Karpas-422 (cell line): ENCODE measurements at regions not wholly inside any gene's neighbourhood (a gene's known extent, or its start where the extent isn't known, plus 50 kb on each side); places are given as distances from the start of the nearest gene placed in this dataset.
"Not testable (repeated sequence)": the region's sequence is repeated elsewhere in the genome, so short reads cannot be mapped to it uniquely, and the experiment has no call there.

Experiments
- DNase-seq: peaks from one replicate; pipeline ENCODE4 v3.0.0-alpha.2; 2015
- H2AFZ ChIP-seq: fragments of 200-600 bp; sonication (generic); 2 replicates; pipeline ENCODE4 v1.6.1; 2014; ENCODE audit warnings: antibody characterized with exemption, low read length, mixed read lengths
- H3K27ac ChIP-seq: fragments of 200-600 bp; sonication (generic); 2 replicates; pipeline ENCODE4 v1.5.1; 2014; ENCODE audit warnings: mild to moderate bottlenecking, low read length, moderate library complexity
- H3K27me3 ChIP-seq: fragments of 200-600 bp; sonication (generic); 2 replicates; pipeline ENCODE4 v1.6.1; 2014; ENCODE audit warnings: low read length, mixed read lengths
- H3K36me3 ChIP-seq: fragments of 200-600 bp; sonication (generic); 2 replicates; pipeline ENCODE4 v1.6.1; 2014; ENCODE audit warnings: low read length, mixed read lengths; ENCODE audit not compliant: insufficient read depth
- H3K4me1 ChIP-seq: fragments of 200-600 bp; sonication (generic); 2 replicates; pipeline ENCODE4 v1.6.1; 2014; ENCODE audit warnings: mild to moderate bottlenecking, low read length, mixed read lengths
- H3K4me2 ChIP-seq: fragments of 200-600 bp; sonication (generic); 2 replicates; pipeline ENCODE4 v1.6.1; 2014; ENCODE audit warnings: low read length, low read depth, mild to moderate bottlenecking; ENCODE audit not compliant: poor library complexity, severe bottlenecking
- H3K4me3 ChIP-seq: fragments of 200-600 bp; sonication (generic); 2 replicates; pipeline ENCODE4 v1.5.1; 2014; ENCODE audit warnings: mild to moderate bottlenecking, antibody characterized with exemption, low read length, mixed read lengths
- H3K79me2 ChIP-seq: fragments of 200-600 bp; sonication (generic); 2 replicates; pipeline ENCODE4 v1.6.1; 2014; ENCODE audit warnings: mild to moderate bottlenecking, low read length, mixed read lengths
- H3K9ac ChIP-seq: fragments of 200-600 bp; sonication (generic); 2 replicates; pipeline ENCODE4 v1.6.0; 2014; ENCODE audit warnings: low read length
- H3K9me2 ChIP-seq: fragments of 200-600 bp; sonication (generic), shearing (Covaris generic); replicated peaks from 2 replicates; pipeline ENCODE4 v1.6.0; 2014; ENCODE audit warnings: mild to moderate bottlenecking, low read length, moderate library complexity; ENCODE audit not compliant: insufficient read depth
- H3K9me3 ChIP-seq: fragments of 300-700, 200-600 bp; sonication (generic); 2 replicates; pipeline ENCODE4 v1.6.1; 2014; ENCODE audit warnings: low read length, mixed read lengths
- H4K20me1 ChIP-seq: fragments of 200-600 bp; sonication (generic); 2 replicates; pipeline ENCODE4 v1.6.1; 2014; ENCODE audit warnings: mild to moderate bottlenecking, antibody characterized with exemption, low read length, low read depth; ENCODE audit not compliant: insufficient read depth

- Histone ChIP-seq H3K9me2 (no peaks in the 10 kb centered on the region), H3K27me3 (no peaks in the 10 kb centered on the region), H3K9me3 (no peaks in the 10 kb centered on the region), H3K4me2 (no peak overlapping the region), H4K20me1 (no peaks in the 10 kb centered on the region), H2AFZ (no peak overlapping the region), H3K4me1 (no peaks in the 10 kb centered on the region), H3K36me3 (no peaks in the 10 kb centered on the region), H3K79me2 (no peaks in the 10 kb centered on the region), H3K27ac (no peak overlapping the region), H3K4me3 (no peak overlapping the region), H3K9ac (no peak overlapping the region)
- DNase-seq = no peak
These were observed 226.5 kb downstream of the FBXO8 start for GRCh38 chr4:174056959-174057358.

GRCh38 chr4:174055344-174055743 is 228.1 kb downstream of the FBXO8 start:
- H3K36me3 ChIP-seq = no peaks in the 10 kb centered on the region
- H2AFZ ChIP-seq = no peak overlapping the region
- H3K79me2 ChIP-seq = no peaks in the 10 kb centered on the region
- H4K20me1 ChIP-seq = no peaks in the 10 kb centered on the region
- no peak overlapping the region for H3K27ac ChIP-seq
- H3K9me3 ChIP-seq = no peaks in the 10 kb centered on the region
- no peaks in the 10 kb centered on the region for H3K9me2 ChIP-seq
- no peak overlapping the region for H3K9ac ChIP-seq
- no peak for DNase-seq
- no peak overlapping the region for H3K4me2 ChIP-seq
- no peaks in the 10 kb centered on the region for H3K4me1 ChIP-seq
- no peak overlapping the region for H3K4me3 ChIP-seq
- H3K27me3 ChIP-seq = no peaks in the 10 kb centered on the region

GRCh38 chr4:174053895-174054294 is 229.6 kb downstream of the FBXO8 start:
- Histone ChIP-seq H3K9me2 (no peaks in the 10 kb centered on the region), H3K27me3 (no peaks in the 10 kb centered on the region), H3K4me2 (no peak overlapping the region), H3K9me3 (no peaks in the 10 kb centered on the region), H3K4me3 (no peak overlapping the region), H2AFZ (no peak overlapping the region), H3K9ac (no peak overlapping the region), H3K79me2 (no peaks in the 10 kb centered on the region), H3K4me1 (no peaks in the 10 kb centered on the region), H3K27ac (no peak overlapping the region), H3K36me3 (no peaks in the 10 kb centered on the region), H4K20me1 (no peaks in the 10 kb centered on the region)
- DNase-seq = no peak

GRCh38 chr4:174047363-174047762 is 236.1 kb downstream of the FBXO8 start:
- no peaks in the 10 kb centered on the region for H4K20me1 ChIP-seq
- no peak overlapping the region for H3K4me3 ChIP-seq
- no peaks in the 10 kb centered on the region for H3K9me2 ChIP-seq
- no peaks in the 10 kb centered on the region for H3K27me3 ChIP-seq
- DNase-seq = no peak
- H3K27ac ChIP-seq = no peak overlapping the region
- H3K4me1 ChIP-seq = no peaks in the 10 kb centered on the region
- H3K9me3 ChIP-seq = no peaks in the 10 kb centered on the region
- H3K4me2 ChIP-seq = no peak overlapping the region
- H2AFZ ChIP-seq = no peak overlapping the region
- H3K79me2 ChIP-seq = no peaks in the 10 kb centered on the region
- no peak overlapping the region for H3K9ac ChIP-seq
- H3K36me3 ChIP-seq = no peaks in the 10 kb centered on the region

- not testable (repeated sequence) for H3K9ac ChIP-seq, H3K36me3 ChIP-seq, H3K4me2 ChIP-seq, H3K4me3 ChIP-seq, H3K79me2 ChIP-seq, H3K4me1 ChIP-seq, H3K27ac ChIP-seq, H3K9me3 ChIP-seq, H2AFZ ChIP-seq, H3K27me3 ChIP-seq, DNase-seq, H3K9me2 ChIP-seq, H4K20me1 ChIP-seq
These were observed 237.6 kb downstream of the FBXO8 start for GRCh38 chr4:174045829-174046228.

- Histone ChIP-seq H3K9me2 (no peaks in the 10 kb centered on the region), H2AFZ (no peak overlapping the region), H3K4me3 (no peak overlapping the region), H4K20me1 (no peaks in the 10 kb centered on the region), H3K27me3 (no peaks in the 10 kb centered on the region), H3K27ac (no peak overlapping the region), H3K79me2 (no peaks in the 10 kb centered on the region), H3K4me1 (no peaks in the 10 kb centered on the region), H3K9ac (no peak overlapping the region), H3K36me3 (no peaks in the 10 kb centered on the region), H3K9me3 (no peaks in the 10 kb centered on the region), H3K4me2 (no peak overlapping the region)
- no peak for DNase-seq
These were observed 238.1 kb downstream of the FBXO8 start for GRCh38 chr4:174045381-174045780.

GRCh38 chr4:174041555-174042105 is 241.8 kb downstream of the FBXO8 start:
- no peaks in the 10 kb centered on the region for H3K27me3 ChIP-seq
- DNase-seq = no peak
- no peak overlapping the region for H2AFZ ChIP-seq
- H3K27ac ChIP-seq = no peak overlapping the region
- no peak overlapping the region for H3K9ac ChIP-seq
- no peaks in the 10 kb centered on the region for H3K9me2 ChIP-seq
- H3K4me3 ChIP-seq = no peak overlapping the region
- no peaks in the 10 kb centered on the region for H4K20me1 ChIP-seq
- H3K4me2 ChIP-seq = no peak overlapping the region
- H3K4me1 ChIP-seq = no peaks in the 10 kb centered on the region
- H3K36me3 ChIP-seq = no peaks in the 10 kb centered on the region
- no peaks in the 10 kb centered on the region for H3K79me2 ChIP-seq
- no peaks in the 10 kb centered on the region for H3K9me3 ChIP-seq

- Histone ChIP-seq H3K36me3 (no peaks in the 10 kb centered on the region), H4K20me1 (no peaks in the 10 kb centered on the region), H3K9ac (no peak overlapping the region), H3K79me2 (no peaks in the 10 kb centered on the region), H3K27ac (no peak overlapping the region), H3K27me3 (no peaks in the 10 kb centered on the region), H3K9me2 (no peaks in the 10 kb centered on the region), H3K4me3 (no peak overlapping the region), H3K4me2 (no peak overlapping the region), H3K9me3 (no peaks in the 10 kb centered on the region), H2AFZ (no peak overlapping the region), H3K4me1 (no peaks in the 10 kb centered on the region)
- DNase-seq = no peak
These were observed 243.2 kb downstream of the FBXO8 start for GRCh38 chr4:174040287-174040686.

GRCh38 chr4:174038481-174038880 is 245.0 kb downstream of the FBXO8 start:
- H4K20me1 ChIP-seq = no peaks in the 10 kb centered on the region

More at GRCh38 chr4:174038481-174038880, 245.0 kb downstream of the FBXO8 start:
- no peaks in the 10 kb centered on the region for H3K9me2 ChIP-seq
- no peak for DNase-seq
- H3K27me3 ChIP-seq = no peaks in the 10 kb centered on the region
- no peak overlapping the region for H3K4me2 ChIP-seq
- no peaks in the 10 kb centered on the region for H3K9me3 ChIP-seq
- no peaks in the 10 kb centered on the region for H3K79me2 ChIP-seq
- no peak overlapping the region for H3K9ac ChIP-seq
- no peak overlapping the region for H3K27ac ChIP-seq
- H3K36me3 ChIP-seq = no peaks in the 10 kb centered on the region
- no peak overlapping the region for H3K4me3 ChIP-seq
- H3K4me1 ChIP-seq = no peaks in the 10 kb centered on the region
- no peak overlapping the region for H2AFZ ChIP-seq
